H9 (cell line): ENCODE measurements at regions not wholly inside any gene's neighbourhood (a gene's known extent, or its start where the extent isn't known, plus 50 kb on each side); places are given as distances from the start of the nearest gene placed in this dataset.

ENCODE experiments used
- DNase-seq: peaks from one replicate; pipeline ENCODE4 v3.0.0-alpha.2; 2017
- H2AFZ ChIP-seq: one replicate; pipeline ENCODE4 v1.6.1; 2013; ENCODE audit warnings: mild to moderate bottlenecking, low read length, control low read depth, moderate library complexity
- H2AK5ac ChIP-seq: 2 replicates; pipeline ENCODE4 v1.6.1; 2013; ENCODE audit warnings: low read length, control low read depth, mixed read lengths; ENCODE audit not compliant: insufficient read length
- H2BK120ac ChIP-seq: one replicate; pipeline ENCODE4 v1.6.1; 2013; ENCODE audit warnings: low read depth, mild to moderate bottlenecking, low read length, control low read depth, inconsistent platforms; ENCODE audit not compliant: poor library complexity, severe bottlenecking
- H2BK12ac ChIP-seq: 2 replicates; pipeline ENCODE4 v1.6.1; 2013; ENCODE audit warnings: low read length, control low read depth, mixed read lengths, low read depth; ENCODE audit not compliant: insufficient read length
- H2BK15ac ChIP-seq: 2 replicates; pipeline ENCODE4 v1.6.1; 2013; ENCODE audit warnings: low read depth, low read length, control low read depth
- H2BK20ac ChIP-seq: one replicate; pipeline ENCODE4 v1.6.1; 2013; ENCODE audit warnings: low read depth, mild to moderate bottlenecking, low read length, control low read depth, inconsistent platforms; ENCODE audit not compliant: poor library complexity, severe bottlenecking
- H2BK5ac ChIP-seq: 2 replicates; pipeline ENCODE4 v1.6.1; 2013; ENCODE audit warnings: low read length, control low read depth, mixed read lengths; ENCODE audit not compliant: insufficient read length
- H3K14ac ChIP-seq: 2 replicates; pipeline ENCODE4 v1.6.1; 2013; ENCODE audit warnings: low read length, control low read depth; ENCODE audit not compliant: insufficient read depth
- H3K18ac ChIP-seq: 2 replicates; pipeline ENCODE4 v1.6.1; 2013; ENCODE audit warnings: low read depth, mild to moderate bottlenecking, mixed read lengths, low read length, control low read depth; ENCODE audit not compliant: insufficient read length
- H3K23ac ChIP-seq: 2 replicates; pipeline ENCODE4 v1.6.1; 2013; ENCODE audit warnings: low read length, control low read depth, mixed read lengths, low read depth; ENCODE audit not compliant: insufficient read length
- H3K23me2 ChIP-seq: 2 replicates; pipeline ENCODE4 v1.6.1; 2013; ENCODE audit warnings: low read depth, mild to moderate bottlenecking, mixed read lengths, low read length, control low read depth; ENCODE audit not compliant: insufficient read length, poor library complexity, severe bottlenecking
- H3K27ac ChIP-seq: 2 replicates; pipeline ENCODE4 v1.5.1; 2013; ENCODE audit warnings: low read length, control low read depth, mixed read lengths, low read depth; ENCODE audit not compliant: insufficient read length
- H3K27me3 ChIP-seq: 2 replicates; pipeline ENCODE4 v1.6.1; 2013; ENCODE audit warnings: low read length, control low read depth, inconsistent platforms; ENCODE audit not compliant: insufficient read depth
- H3K4ac ChIP-seq: 2 replicates; pipeline ENCODE4 v1.6.1; 2013; ENCODE audit warnings: low read depth, mild to moderate bottlenecking, control low read depth, inconsistent platforms, low read length, moderate library complexity
- H3K4me1 ChIP-seq: 2 replicates; pipeline ENCODE4 v1.6.1; 2013; ENCODE audit warnings: low read length, control low read depth, inconsistent platforms; ENCODE audit not compliant: insufficient read depth
- H3K4me2 ChIP-seq: 2 replicates; pipeline ENCODE4 v1.6.1; 2013; ENCODE audit warnings: low read length, control low read depth, mixed read lengths; ENCODE audit not compliant: insufficient read length, insufficient read depth
- H3K56ac ChIP-seq: 2 replicates; pipeline ENCODE4 v1.6.1; 2013; ENCODE audit warnings: low read depth, mild to moderate bottlenecking, mixed read lengths, low read length, control low read depth; ENCODE audit not compliant: insufficient read length
- H3K79me1 ChIP-seq: 2 replicates; pipeline ENCODE4 v1.6.1; 2013; ENCODE audit warnings: low read depth, mild to moderate bottlenecking, moderate library complexity, low read length, control low read depth, inconsistent platforms; ENCODE audit not compliant: insufficient read depth, poor library complexity, severe bottlenecking
- H3K79me2 ChIP-seq: 2 replicates; pipeline ENCODE4 v1.6.1; 2013; ENCODE audit warnings: low read length, control low read depth, inconsistent platforms; ENCODE audit not compliant: insufficient read depth
- H3K9ac ChIP-seq: 2 replicates; pipeline ENCODE4 v1.6.1; 2013; ENCODE audit warnings: low read length, control low read depth, mixed read lengths; ENCODE audit not compliant: insufficient read length; ENCODE audit errors: extremely low read depth
- H3K9me3 ChIP-seq: one replicate; pipeline ENCODE4 v1.6.1; 2013; ENCODE audit warnings: low read depth, low read length, inconsistent platforms; ENCODE audit not compliant: control insufficient read depth
- H3T11ph ChIP-seq: one replicate; pipeline ENCODE4 v1.6.1; 2013; ENCODE audit warnings: mild to moderate bottlenecking, low read length, control low read depth, inconsistent platforms
- H4K20me1 ChIP-seq: one replicate; pipeline ENCODE4 v1.6.1; 2013; ENCODE audit not compliant: control insufficient read depth, insufficient read length, insufficient read depth
- H4K5ac ChIP-seq: 2 replicates; pipeline ENCODE4 v1.6.1; 2013; ENCODE audit warnings: low read depth, mild to moderate bottlenecking, mixed read lengths, low read length, control low read depth; ENCODE audit not compliant: insufficient read length
- H4K8ac ChIP-seq: replicated peaks from 2 replicates; pipeline ENCODE4 v1.6.1; 2013; ENCODE audit warnings: low read length, control low read depth, mixed read lengths, low read depth; ENCODE audit not compliant: insufficient read length
- H4K91ac ChIP-seq: 2 replicates; pipeline ENCODE4 v1.6.1; 2013; ENCODE audit warnings: low read depth, mild to moderate bottlenecking, moderate library complexity, mixed read lengths, low read length, control low read depth; ENCODE audit not compliant: insufficient read length
- H3K27ac Mint-ChIP-seq, 3 experiments: 2 replicates in 2 of 3; 3 replicates in 1 of 3; pipeline ENCODE4 v1.8.0; 2020 to 2021; ENCODE audit warnings: mixed read lengths in 3 of 3, mild to moderate bottlenecking in 1 of 3, moderate library complexity in 1 of 3
- H3K27me3 Mint-ChIP-seq: 2 replicates; pipeline ENCODE4 v1.8.0; 2021; ENCODE audit warnings: low read depth, mild to moderate bottlenecking, moderate library complexity, mixed read lengths
- H3K36me3 Mint-ChIP-seq, 3 experiments: 2 replicates in 2 of 3; 3 replicates in 1 of 3; pipeline ENCODE4 v1.8.0; 2020 to 2021; ENCODE audit warnings: low read depth in 3 of 3, mixed read lengths in 3 of 3; ENCODE audit not compliant: insufficient read depth in 1 of 3
- H3K4me1 Mint-ChIP-seq, 2 experiments: 2 replicates each; pipeline ENCODE4 v1.8.0; 2020; ENCODE audit warnings: mixed read lengths in 2 of 2
- H3K4me3 Mint-ChIP-seq, 2 experiments: 2 replicates in 1 of 2; 3 replicates in 1 of 2; pipeline ENCODE4 v1.8.0; 2020 to 2021; ENCODE audit warnings: mild to moderate bottlenecking in 2 of 2, mixed read lengths in 2 of 2, moderate library complexity in 1 of 2
- H3K9me3 Mint-ChIP-seq, 2 experiments: 2 replicates in 1 of 2; 3 replicates in 1 of 2; pipeline ENCODE4 v1.8.0; 2020; ENCODE audit warnings: mild to moderate bottlenecking in 2 of 2, mixed read lengths in 2 of 2, moderate library complexity in 1 of 2
- CTCF ChIP-seq: fragments of 200-600 bp; sonication (generic); conservative IDR thresholded peaks from 3 replicates; pipeline ENCODE4 v1.8.0; 2021; ENCODE audit warnings: antibody characterized with exemption, mild to moderate bottlenecking
- WGBS: extraction: QIAGEN DNeasy Blood & Tissue Kit; methylation state at CpG from one replicate; pipeline ENCODE4 v1.1.7; 2013; ENCODE audit warnings: missing lambda C conversion rate, low lambda C conversion rate, mixed read lengths; ENCODE audit not compliant: insufficient read length; ENCODE audit errors: extremely low coverage; 5-methylcytosine and 5-hydroxymethylcytosine counted together

- Histone ChIP-seq H2AFZ (no peak overlapping the region), H3T11ph (no peak overlapping the region), H3K23ac (no peak overlapping the region), H4K8ac (no peak overlapping the region), H3K4me2 (no peak overlapping the region), H3K14ac (no peak overlapping the region), H4K20me1 (no peaks in the 10 kb centered on the region), H3K23me2 (no peaks in the 10 kb centered on the region), H3K27ac (no peak overlapping the region), H2BK12ac (no peak overlapping the region), H2BK5ac (no peak overlapping the region), H3K27me3 (no peaks in the 10 kb centered on the region), H2AK5ac (no peak overlapping the region), H2BK15ac (no peak overlapping the region), H3K9me3 (no peaks in the 10 kb centered on the region), H3K18ac (no peak overlapping the region), H3K9ac (no peak overlapping the region), H3K56ac (no peak overlapping the region), H4K5ac (no peak overlapping the region), H2BK120ac (no peak overlapping the region), H4K91ac (no peak overlapping the region), H3K79me1 (no peaks in the 10 kb centered on the region), H3K79me2 (no peaks in the 10 kb centered on the region), H3K4me1 (no peaks in the 10 kb centered on the region), H3K4ac (no peak overlapping the region), H2BK20ac (no peak overlapping the region)
- Mint-ChIP-seq H3K27me3 (no peaks in the 10 kb centered on the region; the same call in 1 of the 2 replicates), H3K4me1 (peaks cover 5 to 9% of the 10 kb centered on the region in 2 experiments; a peak in 3 of 4 replicates), H3K9me3 (no peaks in the 10 kb centered on the region), H3K36me3 (no peaks in the 10 kb centered on the region), H3K27ac (no peak overlapping the region; a peak in 1 of 7 replicates), H3K4me3 (no peak overlapping the region)
- no peak for DNase-seq
- TF ChIP-seq CTCF, result no peak; the same call in 1 of the 3 replicates
- WGBS, result no CpG with 5 or more reads among the region's 2 CpGs
Measured at GRCh38 chr5:74026310-74026709, 400.3 kb downstream of the ARHGEF28 start.
